Stimulated activated naive CD8-positive, alpha-beta T cell treated with anti-CD3 and anti-CD28 coated beads, Interleukin-15, amount 100 ng/mL, for 72 hours (primary cell): ENCODE measurements at regions not wholly inside any gene's neighbourhood (a gene's known extent, or its start where the extent isn't known, plus 50 kb on each side); places are given as distances from the start of the nearest gene placed in this dataset.
"Not testable (repeated sequence)": the region's sequence is repeated elsewhere in the genome, so short reads cannot be mapped to it uniquely, and the experiment has no call there.

Experiments
- ATAC-seq: fragments of 150-1000 bp; cut with Tn5 transposase; 2 replicates; pipeline ENCODE4 v1.10.0; 2021; ENCODE audit warnings: mild to moderate bottlenecking, moderate library complexity
- DNase-seq, 2 donors: peaks; one replicate each; pipeline ENCODE4 v3.0.0; 2021 to 2022
- H3K27ac Mint-ChIP-seq, 2 donors: one replicate each; pipeline ENCODE4 v1.8.0; 2022; ENCODE audit warnings: mild to moderate bottlenecking in 2 of 2, mixed read lengths in 2 of 2, moderate library complexity in 2 of 2
- H3K27me3 Mint-ChIP-seq: one replicate; pipeline ENCODE4 v1.8.0; 2022; ENCODE audit warnings: mixed read lengths
- H3K4me1 Mint-ChIP-seq: one replicate; pipeline ENCODE4 v1.8.0; 2022; ENCODE audit warnings: mild to moderate bottlenecking, mixed read lengths
- H3K4me3 Mint-ChIP-seq, 2 donors: one replicate each; pipeline ENCODE4 v1.8.0; 2022; ENCODE audit warnings: mild to moderate bottlenecking in 2 of 2, mixed read lengths in 2 of 2, moderate library complexity in 1 of 2
- H3K9me3 Mint-ChIP-seq, 2 donors: one replicate each; pipeline ENCODE4 v1.8.0; 2022; ENCODE audit warnings: mixed read lengths in 2 of 2

- no peak overlapping the region for H3K27ac Mint-ChIP-seq
- no peak for DNase-seq
- H3K9me3 Mint-ChIP-seq: peaks cover 5 to 7% of the 10 kb centered on the region in 2 donors
- no peaks in the 10 kb centered on the region for H3K27me3 Mint-ChIP-seq
- no peak overlapping the region for H3K4me3 Mint-ChIP-seq
- no peak for ATAC-seq
- H3K4me1 Mint-ChIP-seq: no peaks in the 10 kb centered on the region
Measured at GRCh38 chr5:124036786-124037185, 524.8 kb downstream of the CSNK1G3 start.

GRCh38 chr5:124034963-124035362, 523.0 kb downstream of the CSNK1G3 start:
- ATAC-seq (no peak), DNase-seq (no peak)
- no peaks in the 10 kb centered on the region for H3K4me1 Mint-ChIP-seq
- H3K27me3 Mint-ChIP-seq: no peaks in the 10 kb centered on the region
- peaks cover 0 to under 1% of the 10 kb centered on the region in 2 donors for H3K9me3 Mint-ChIP-seq
- H3K4me3 Mint-ChIP-seq: no peak overlapping the region
- no peak overlapping the region for H3K27ac Mint-ChIP-seq

- no peak for ATAC-seq
- no peaks in the 10 kb centered on the region for H3K27me3 Mint-ChIP-seq
- no peak overlapping the region for H3K4me3 Mint-ChIP-seq
- no peak overlapping the region for H3K27ac Mint-ChIP-seq
- DNase-seq: no peak
- no peaks in the 10 kb centered on the region for H3K4me1 Mint-ChIP-seq
- no peaks in the 10 kb centered on the region for H3K9me3 Mint-ChIP-seq
Measured at GRCh38 chr5:124034083-124034700, 522.2 kb downstream of the CSNK1G3 start.

GRCh38 chr5:124030043-124030491, 518.1 kb downstream of the CSNK1G3 start:
- H3K27me3 Mint-ChIP-seq: no peaks in the 10 kb centered on the region
- no peak for DNase-seq
- ATAC-seq: no peak
- no peak overlapping the region for H3K4me3 Mint-ChIP-seq
- no peaks in the 10 kb centered on the region for H3K4me1 Mint-ChIP-seq
- H3K27ac Mint-ChIP-seq: no peak overlapping the region
- H3K9me3 Mint-ChIP-seq: no peaks in the 10 kb centered on the region

GRCh38 chr5:124027441-124027840, 515.5 kb downstream of the CSNK1G3 start:
- Mint-ChIP-seq H3K4me1 (no peaks in the 10 kb centered on the region), H3K27me3 (no peaks in the 10 kb centered on the region), H3K27ac (no peak overlapping the region), H3K4me3 (no peak overlapping the region), H3K9me3 (no peaks in the 10 kb centered on the region)
- DNase-seq (no peak), ATAC-seq (no peak)

- no peaks in the 10 kb centered on the region for H3K27me3 Mint-ChIP-seq
- peaks cover 0 to 1% of the 10 kb centered on the region in 2 donors for H3K9me3 Mint-ChIP-seq
- no peaks in the 10 kb centered on the region for H3K4me1 Mint-ChIP-seq
- no peak overlapping the region for H3K4me3 Mint-ChIP-seq
- DNase-seq (no peak), ATAC-seq (no peak)
- no peak overlapping the region for H3K27ac Mint-ChIP-seq
Measured at GRCh38 chr5:124025306-124025845, 513.4 kb downstream of the CSNK1G3 start.

- no peak overlapping the region for H3K27ac Mint-ChIP-seq
- DNase-seq: no peak
- no peak overlapping the region for H3K4me3 Mint-ChIP-seq
- H3K27me3 Mint-ChIP-seq: no peaks in the 10 kb centered on the region
- peaks cover 0 to 5% of the 10 kb centered on the region in 2 donors for H3K9me3 Mint-ChIP-seq
- no peak for ATAC-seq
- H3K4me1 Mint-ChIP-seq: no peaks in the 10 kb centered on the region
Measured at GRCh38 chr5:124022966-124023365, 511.0 kb downstream of the CSNK1G3 start.

- no peak for DNase-seq
- Mint-ChIP-seq H3K9me3 (peaks cover 0 to 5% of the 10 kb centered on the region in 2 donors), H3K4me1 (no peaks in the 10 kb centered on the region), H3K4me3 (no peak overlapping the region), H3K27ac (no peak overlapping the region), H3K27me3 (no peaks in the 10 kb centered on the region)
- ATAC-seq: no peak
Measured at GRCh38 chr5:124021776-124022175, 509.8 kb downstream of the CSNK1G3 start.

GRCh38 chr5:124021066-124021641, 509.2 kb downstream of the CSNK1G3 start:
- Mint-ChIP-seq H3K27ac (no peak overlapping the region), H3K9me3 (peaks cover 0 to 5% of the 10 kb centered on the region in 2 donors), H3K4me1 (no peaks in the 10 kb centered on the region), H3K27me3 (no peaks in the 10 kb centered on the region), H3K4me3 (no peak overlapping the region)
- no peak for DNase-seq
- ATAC-seq: no peak

GRCh38 chr5:124017321-124017720, 505.3 kb downstream of the CSNK1G3 start:
- DNase-seq, ATAC-seq, H3K27ac Mint-ChIP-seq, H3K4me3 Mint-ChIP-seq, H3K4me1 Mint-ChIP-seq, H3K9me3 Mint-ChIP-seq, H3K27me3 Mint-ChIP-seq: not testable (repeated sequence)

- ATAC-seq (no peak), DNase-seq (no peak)
- no peak overlapping the region for H3K27ac Mint-ChIP-seq
- no peak overlapping the region for H3K4me3 Mint-ChIP-seq
- no peaks in the 10 kb centered on the region for H3K27me3 Mint-ChIP-seq
- H3K9me3 Mint-ChIP-seq: peaks cover 6 to 9% of the 10 kb centered on the region in 2 donors
- H3K4me1 Mint-ChIP-seq: no peaks in the 10 kb centered on the region
Measured at GRCh38 chr5:124007675-124008398, 495.9 kb downstream of the CSNK1G3 start.

- no peak overlapping the region for H3K4me3 Mint-ChIP-seq
- no peak for ATAC-seq
- H3K9me3 Mint-ChIP-seq: no peaks in the 10 kb centered on the region
- H3K27me3 Mint-ChIP-seq: no peaks in the 10 kb centered on the region
- no peak for DNase-seq
- H3K4me1 Mint-ChIP-seq: no peaks in the 10 kb centered on the region
- H3K27ac Mint-ChIP-seq: no peak overlapping the region
Measured at GRCh38 chr5:124001036-124001615, 489.1 kb downstream of the CSNK1G3 start.

GRCh38 chr5:124000538-124000937, 488.6 kb downstream of the CSNK1G3 start:
- H3K4me1 Mint-ChIP-seq: no peaks in the 10 kb centered on the region
- DNase-seq (no peak), ATAC-seq (no peak)
- no peaks in the 10 kb centered on the region for H3K27me3 Mint-ChIP-seq
- H3K27ac Mint-ChIP-seq: no peak overlapping the region
- no peak overlapping the region for H3K4me3 Mint-ChIP-seq
- H3K9me3 Mint-ChIP-seq: peaks cover 0 to 5% of the 10 kb centered on the region in 2 donors

- DNase-seq: no peak
- Mint-ChIP-seq H3K4me1 (no peaks in the 10 kb centered on the region), H3K27me3 (no peaks in the 10 kb centered on the region), H3K9me3 (peaks cover 0 to 5% of the 10 kb centered on the region in 2 donors), H3K27ac (no peak overlapping the region), H3K4me3 (no peak overlapping the region)
- no peak for ATAC-seq
Measured at GRCh38 chr5:123997462-123998215, 485.7 kb downstream of the CSNK1G3 start.

GRCh38 chr5:123997064-123997461, 485.1 kb downstream of the CSNK1G3 start:
- no peaks in the 10 kb centered on the region for H3K27me3 Mint-ChIP-seq
- H3K9me3 Mint-ChIP-seq: peaks cover 0 to 5% of the 10 kb centered on the region in 2 donors
- H3K27ac Mint-ChIP-seq: no peak overlapping the region
- ATAC-seq (no peak), DNase-seq (no peak)
- H3K4me1 Mint-ChIP-seq: no peaks in the 10 kb centered on the region
- no peak overlapping the region for H3K4me3 Mint-ChIP-seq
